RWPE2 (cell line): ENCODE measurements at regions not wholly inside any gene's neighbourhood (a gene's known extent, or its start where the extent isn't known, plus 50 kb on each side); places are given as distances from the start of the nearest gene placed in this dataset.

Experiments used
- ATAC-seq: fragments of 200-7000 bp; cut with Tn5 transposase; 3 replicates; pipeline ENCODE4 v1.9.1; 2021; ENCODE audit warnings: low read depth
- DNase-seq: peaks from one replicate; pipeline ENCODE4 v3.0.0-alpha.2; 2020; ENCODE audit warnings: low spot score
- H3K27ac ChIP-seq: fragments of 450-650 bp; 2 replicates; pipeline ENCODE4 v1.5.1; 2017; ENCODE audit warnings: mild to moderate bottlenecking; ENCODE audit not compliant: poor library complexity, severe bottlenecking
- H3K27me3 ChIP-seq: fragments of 250-450 bp; sonication (Bioruptor Pico); 2 replicates; pipeline ENCODE4 v1.5.1; 2021; ENCODE audit warnings: mild to moderate bottlenecking, moderate library complexity; ENCODE audit not compliant: insufficient read depth, poor library complexity, severe bottlenecking
- H3K36me3 ChIP-seq: fragments of 250-450 bp; sonication (Bioruptor Pico); 2 replicates; pipeline ENCODE4 v1.5.1; 2020; ENCODE audit warnings: low read depth, mild to moderate bottlenecking, moderate library complexity
- H3K4me1 ChIP-seq: fragments of 250-450 bp; sonication (Bioruptor Pico); 2 replicates; pipeline ENCODE4 v1.5.1; 2021; ENCODE audit warnings: mild to moderate bottlenecking, moderate library complexity; ENCODE audit not compliant: insufficient read depth, poor library complexity, severe bottlenecking
- H3K4me3 ChIP-seq: fragments of 250-450 bp; sonication (Bioruptor Pico); 2 replicates; pipeline ENCODE4 v1.5.1; 2021; ENCODE audit warnings: mild to moderate bottlenecking, moderate library complexity; ENCODE audit not compliant: severe bottlenecking
- H3K9me3 ChIP-seq: fragments of 250-450 bp; sonication (Bioruptor Pico); 2 replicates; pipeline ENCODE4 v1.5.1; 2021; ENCODE audit warnings: mild to moderate bottlenecking, moderate library complexity; ENCODE audit not compliant: severe bottlenecking
- CTCF ChIP-seq: fragments of 450-650 bp; IDR thresholded peaks from one replicate; pipeline ENCODE4 v1.5.1; 2017; ENCODE audit warnings: mild to moderate bottlenecking, moderate library complexity; ENCODE audit not compliant: poor library complexity, severe bottlenecking

GRCh38 chr2:144159240-144159639, 360.7 kb downstream of the ZEB2 start:
- no peaks in the 10 kb centered on the region for H3K36me3 ChIP-seq
- DNase-seq = no peak
- TF ChIP-seq CTCF = no peak

GRCh38 chr2:144158096-144158495, 361.8 kb downstream of the ZEB2 start:
- no peak for TF ChIP-seq CTCF
- Histone ChIP-seq H3K27ac (no peak overlapping the region), H3K27me3 (no peaks in the 10 kb centered on the region), H3K9me3 (no peaks in the 10 kb centered on the region), H3K4me3 (no peak overlapping the region), H3K4me1 (no peaks in the 10 kb centered on the region), H3K36me3 (no peaks in the 10 kb centered on the region)
- no peak for DNase-seq
- ATAC-seq = no peak

More at GRCh38 chr2:144159240-144159639, 360.7 kb downstream of the ZEB2 start:
- Histone ChIP-seq H3K27me3 (no peaks in the 10 kb centered on the region), H3K9me3 (no peaks in the 10 kb centered on the region), H3K4me1 (no peaks in the 10 kb centered on the region), H3K4me3 (no peak overlapping the region), H3K27ac (no peak overlapping the region)
- ATAC-seq = no peak

GRCh38 chr2:144156736-144157640, 362.9 kb downstream of the ZEB2 start:
- no peak overlapping the region for H3K4me3 ChIP-seq
- no peak overlapping the region for H3K27ac ChIP-seq
- no peaks in the 10 kb centered on the region for H3K36me3 ChIP-seq
- no peaks in the 10 kb centered on the region for H3K27me3 ChIP-seq
- DNase-seq (no peak), ATAC-seq (no peak)
- H3K9me3 ChIP-seq = no peaks in the 10 kb centered on the region
- no peak for TF ChIP-seq CTCF
- H3K4me1 ChIP-seq = no peaks in the 10 kb centered on the region

- Histone ChIP-seq H3K27me3 (no peaks in the 10 kb centered on the region), H3K9me3 (no peaks in the 10 kb centered on the region), H3K4me3 (no peak overlapping the region), H3K36me3 (no peaks in the 10 kb centered on the region), H3K27ac (no peak overlapping the region), H3K4me1 (no peaks in the 10 kb centered on the region)
- TF ChIP-seq CTCF = no peak
- DNase-seq (no peak), ATAC-seq (no peak)
Measured at GRCh38 chr2:144154205-144154604, 365.7 kb downstream of the ZEB2 start.

- H3K27me3 ChIP-seq = no peaks in the 10 kb centered on the region
- no peak for TF ChIP-seq CTCF
- H3K27ac ChIP-seq = no peak overlapping the region
- H3K9me3 ChIP-seq = no peaks in the 10 kb centered on the region
- ATAC-seq (no peak), DNase-seq (no peak)
- no peaks in the 10 kb centered on the region for H3K36me3 ChIP-seq
- H3K4me3 ChIP-seq = no peak overlapping the region
- H3K4me1 ChIP-seq = no peaks in the 10 kb centered on the region
Measured at GRCh38 chr2:144152817-144153271, 367.1 kb downstream of the ZEB2 start.
